Liver (tissue), 8 donors: ENCODE measurements at regions not wholly inside any gene's neighbourhood (a gene's known extent, or its start where the extent isn't known, plus 50 kb on each side); places are given as distances from the start of the nearest gene placed in this dataset.

Experiments
- DNase-seq: peaks from one replicate; pipeline ENCODE4 v3.0.0-alpha.2; 2017; ENCODE audit warnings: low spot score
- H3K27ac ChIP-seq, 2 donors: one replicate each; pipeline ENCODE4 v1.7.0; 2013; ENCODE audit warnings: inconsistent platforms in 2 of 2, low read length in 2 of 2, control low read depth in 1 of 2, low read depth in 1 of 2, mild to moderate bottlenecking in 1 of 2
- H3K27me3 ChIP-seq, 4 donors: one replicate each; pipeline versions ENCODE4 v1.6.1 to v1.7.0; 2013; ENCODE audit warnings: low read length in 3 of 4, inconsistent platforms in 1 of 4, mild to moderate bottlenecking in 1 of 4, moderate library complexity in 1 of 4; ENCODE audit not compliant: control insufficient read depth in 4 of 4, insufficient read depth in 4 of 4
- H3K36me3 ChIP-seq, 4 donors: one replicate each; pipeline versions ENCODE4 v1.6.1 to v1.7.0; 2013; ENCODE audit warnings: low read length in 3 of 4, mild to moderate bottlenecking in 3 of 4, low read depth in 1 of 4, moderate library complexity in 1 of 4; ENCODE audit not compliant: control insufficient read depth in 4 of 4, insufficient read depth in 3 of 4
- H3K4me1 ChIP-seq, 4 donors: one replicate each; pipeline versions ENCODE4 v1.6.1 to v1.7.0; 2013; ENCODE audit warnings: low read length in 3 of 4, mild to moderate bottlenecking in 3 of 4, moderate library complexity in 1 of 4; ENCODE audit not compliant: control insufficient read depth in 4 of 4, insufficient read depth in 4 of 4
- H3K4me3 ChIP-seq, 3 donors: one replicate each; pipeline versions ENCODE4 v1.6.1 to v1.7.0; 2013; ENCODE audit warnings: low read length in 3 of 3, control low read depth in 1 of 3, low read depth in 1 of 3, mild to moderate bottlenecking in 1 of 3
- H3K9ac ChIP-seq, 2 donors: one replicate each; pipeline ENCODE4 v1.7.0; 2013; ENCODE audit warnings: low read length in 2 of 2, mild to moderate bottlenecking in 2 of 2, moderate library complexity in 2 of 2, control low read depth in 1 of 2, low read depth in 1 of 2
- H3K9me3 ChIP-seq, 4 donors: one replicate each; pipeline versions ENCODE4 v1.6.1 to v1.7.0; 2013; ENCODE audit warnings: low read length in 3 of 4; ENCODE audit not compliant: control insufficient read depth in 4 of 4
- ATF3 ChIP-seq: IDR thresholded peaks from 2 replicates; pipeline ENCODE4 v1.6.1; 2016; ENCODE audit warnings: antibody characterized with exemption
- CTCF ChIP-seq: fragments of 150-350 bp; IDR thresholded peaks from 2 replicates; pipeline ENCODE4 v1.5.1; 2017; ENCODE audit warnings: improper control_type of control experiment, low read depth, low read length; ENCODE audit not compliant: missing input control
- EGR1 ChIP-seq, 2 donors: IDR thresholded peaks; 2 replicates each; pipeline ENCODE4 v1.6.1; 2016 to 2018; ENCODE audit warnings: antibody characterized with exemption in 2 of 2, low read depth in 2 of 2
- FOXA1 ChIP-seq: IDR thresholded peaks from 2 replicates; pipeline ENCODE4 v1.6.1; 2016; ENCODE audit warnings: antibody characterized with exemption
- FOXA2 ChIP-seq: IDR thresholded peaks from 2 replicates; pipeline ENCODE4 v1.6.1; 2016; ENCODE audit warnings: antibody characterized with exemption
- GABPA ChIP-seq, 2 donors: IDR thresholded peaks in 1 of 2; conservative IDR thresholded peaks in 1 of 2; 2 replicates each; pipeline ENCODE4 v1.6.1; 2016; ENCODE audit warnings: antibody characterized with exemption in 2 of 2, mild to moderate bottlenecking in 1 of 2, moderate library complexity in 1 of 2
- HNF4A ChIP-seq, 2 donors: conservative IDR thresholded peaks; 2 replicates each; pipeline ENCODE4 v1.6.1; 2016; ENCODE audit warnings: antibody characterized with exemption in 2 of 2, mild to moderate bottlenecking in 2 of 2
- JUND ChIP-seq, 2 donors: IDR thresholded peaks; 2 replicates each; pipeline ENCODE4 v1.6.1; 2016; ENCODE audit warnings: antibody characterized with exemption in 2 of 2
- RAD21 ChIP-seq, 2 donors: IDR thresholded peaks; 2 replicates each; pipeline ENCODE4 v1.6.1; 2016; ENCODE audit warnings: antibody characterized with exemption in 2 of 2, mild to moderate bottlenecking in 2 of 2
- SP1 ChIP-seq: IDR thresholded peaks from 2 replicates; pipeline ENCODE4 v1.6.1; 2018; ENCODE audit warnings: antibody characterized with exemption, mild to moderate bottlenecking
- TAF1 ChIP-seq: conservative IDR thresholded peaks from 2 replicates; pipeline ENCODE4 v1.6.1; 2016; ENCODE audit warnings: antibody characterized with exemption, mild to moderate bottlenecking
- ZBTB33 ChIP-seq: IDR thresholded peaks from 2 replicates; pipeline ENCODE4 v1.6.1; 2016; ENCODE audit warnings: antibody characterized with exemption
- WGBS: extraction: QIAGEN DNeasy Blood & Tissue Kit; methylation state at CpG from one replicate; pipeline ENCODE4 v1.1.7; 2013; 5-methylcytosine and 5-hydroxymethylcytosine counted together
- donor health status: healthy.
- donor health status: healthy.
- donor health status: healthy.
- donor health status: healthy.
- donor health status: healthy.

- TF ChIP-seq CTCF = no peak
- TF ChIP-seq GABPA (IDR thresholded peaks at IDR 0.05 in 1 of 2, conservative IDR thresholded peaks at IDR 0.05 in 1 of 2) = no peak
- TF ChIP-seq HNF4A (conservative IDR thresholded peaks at IDR 0.05) = peak in 1 of 2 donors; percentile 28
- no peak for TF ChIP-seq TAF1
- peak; percentile 50 for TF ChIP-seq ATF3
Measured at GRCh38 chr9:90107040-90107725, 502.4 kb downstream of the GADD45G start (continued).

GRCh38 chr9:90107726-90108655 is 503.2 kb downstream of the GADD45G start:
- no peaks in the 10 kb centered on the region for H3K27me3 ChIP-seq
- no peak overlapping the region for H3K9ac ChIP-seq
- H3K36me3 ChIP-seq = no peaks in the 10 kb centered on the region
- peaks cover 0 to 6% (median 1%) of the 10 kb centered on the region in 4 donors for H3K4me1 ChIP-seq
- 77% methylated on average over 7 of the region's 7 CpGs for WGBS
- no peak for TF ChIP-seq TAF1
- TF ChIP-seq FOXA2 = no peak
- no peak overlapping the region for H3K27ac ChIP-seq
- DNase-seq = no peak
- H3K4me3 ChIP-seq = no peak overlapping the region
- peaks cover 0 to 5% (median 0%) of the 10 kb centered on the region in 4 donors for H3K9me3 ChIP-seq

- TF ChIP-seq JUND (IDR thresholded peaks at IDR 0.05) (no peak), SP1 (no peak), RAD21 (IDR thresholded peaks at IDR 0.05) (no peak), FOXA1 (no peak), ATF3 (no peak), ZBTB33 (no peak), EGR1 (IDR thresholded peaks at IDR 0.05; ENCODE audit: low read depth in 2 of 2) (no peak)
- H3K9me3 ChIP-seq = peaks cover 0 to 5% (median 0%) of the 10 kb centered on the region in 4 donors
- WGBS = 63% methylated on average over 4 of the region's 4 CpGs
Measured at GRCh38 chr9:90112788-90113187, 508.0 kb downstream of the GADD45G start.

More at GRCh38 chr9:90112788-90113187, 508.0 kb downstream of the GADD45G start:
- Histone ChIP-seq H3K4me1 (no peaks in the 10 kb centered on the region), H3K36me3 (no peaks in the 10 kb centered on the region), H3K4me3 (no peak overlapping the region), H3K9ac (no peak overlapping the region), H3K27ac (no peak overlapping the region), H3K27me3 (no peaks in the 10 kb centered on the region)
- DNase-seq = no peak
